ENCODE measurements at regions not wholly inside any gene's neighbourhood (a gene's known extent, or its start where the extent isn't known, plus 50 kb on each side); places are given as distances from the start of the nearest gene placed in this dataset.
"Not testable (repeated sequence)": the region's sequence is repeated elsewhere in the genome, so short reads cannot be mapped to it uniquely, and the experiment has no call there.

DNA sequence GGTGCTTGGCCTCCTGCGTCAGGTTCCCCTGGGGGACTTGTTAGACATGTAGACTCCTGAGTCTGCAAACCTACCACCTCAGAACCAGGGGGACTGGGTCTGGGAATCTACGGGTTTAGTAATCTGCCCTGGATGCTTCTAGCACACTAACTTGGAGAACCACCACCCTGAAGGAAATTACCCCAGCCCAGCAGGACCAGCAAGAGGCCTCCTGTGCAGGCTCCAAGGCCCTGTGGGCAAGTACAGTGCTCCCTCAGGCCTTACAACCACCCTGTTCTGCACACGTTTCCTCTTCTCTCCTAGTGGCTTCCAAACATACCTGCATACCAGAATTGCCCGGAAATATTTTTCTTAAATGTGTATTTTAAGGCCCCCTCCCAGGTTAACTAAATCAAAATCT is 423.0 kb downstream of the FUT8 start:
- no peak for DNase-seq

DNA sequence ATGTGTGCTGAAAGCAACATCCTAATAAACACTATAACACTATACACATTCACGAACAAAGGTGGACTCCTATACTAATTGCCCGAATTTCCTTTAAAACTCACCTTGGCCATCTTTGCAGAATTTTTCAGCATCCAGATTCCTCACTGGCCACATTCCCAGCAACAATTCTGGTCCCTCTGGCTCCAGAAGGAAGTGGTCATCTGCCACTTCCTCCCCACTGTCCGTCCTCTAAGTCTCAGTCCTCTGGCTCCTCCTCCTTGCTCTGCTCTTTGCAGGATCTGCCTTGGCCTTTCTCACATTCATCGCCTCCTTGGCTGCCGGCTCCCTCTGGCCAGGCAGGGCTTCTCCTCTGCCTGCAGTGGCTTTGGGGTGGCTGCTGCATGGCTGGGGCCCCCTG is 426.0 kb downstream of the FUT8 start:
- no peak for DNase-seq

DNA sequence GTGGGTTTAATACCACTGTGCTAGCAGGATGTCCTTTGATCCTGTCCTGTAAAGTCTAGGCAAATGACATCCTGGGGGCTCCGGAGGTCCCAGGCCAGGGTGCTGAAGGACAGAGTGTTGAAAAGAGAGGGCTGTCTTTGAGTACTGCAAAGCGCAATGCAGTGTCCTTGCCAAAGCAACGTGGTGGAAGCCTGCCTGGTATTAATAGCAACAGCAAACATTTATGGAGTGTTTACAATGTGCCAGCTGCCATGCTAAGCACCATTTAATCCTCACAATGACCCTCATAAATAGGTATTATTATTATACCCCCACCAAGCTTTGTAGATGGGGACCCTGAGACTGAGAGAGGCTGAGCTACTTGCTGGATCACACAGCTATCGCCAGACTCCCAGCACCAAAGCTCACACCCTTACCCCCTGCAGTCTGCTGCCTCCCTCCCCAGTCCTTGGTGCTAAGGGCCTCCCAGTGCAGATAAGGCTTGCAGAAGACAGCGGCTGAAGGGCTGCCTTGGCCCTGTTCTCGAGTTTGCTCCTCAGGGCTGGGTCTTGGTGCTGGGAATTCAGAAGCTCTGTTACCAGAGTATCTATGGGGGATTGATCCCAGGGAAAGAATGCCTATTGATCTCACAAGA is 427.7 kb downstream of the FUT8 start:
- peak; percentile 6 for DNase-seq

DNA sequence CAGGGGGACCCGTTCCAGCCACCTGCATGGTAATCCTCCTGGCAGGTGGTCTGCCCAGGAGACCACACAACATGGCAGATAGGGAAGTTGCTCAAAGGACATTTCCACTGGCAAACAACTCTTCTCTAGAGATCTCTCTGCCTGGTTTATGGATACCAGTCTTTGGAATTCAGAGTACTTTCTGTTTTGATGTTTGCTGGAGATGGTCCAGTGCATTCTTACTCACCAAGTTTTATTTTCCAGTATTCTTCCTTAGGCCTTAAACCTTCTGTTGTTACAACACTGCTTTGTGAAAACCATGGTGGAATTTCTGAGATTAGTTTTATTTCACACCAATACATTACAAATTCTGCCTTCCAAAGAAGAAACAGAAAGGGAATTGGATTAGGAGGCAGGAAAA is 428.3 kb downstream of the FUT8 start:
- DNase-seq = no peak

DNA sequence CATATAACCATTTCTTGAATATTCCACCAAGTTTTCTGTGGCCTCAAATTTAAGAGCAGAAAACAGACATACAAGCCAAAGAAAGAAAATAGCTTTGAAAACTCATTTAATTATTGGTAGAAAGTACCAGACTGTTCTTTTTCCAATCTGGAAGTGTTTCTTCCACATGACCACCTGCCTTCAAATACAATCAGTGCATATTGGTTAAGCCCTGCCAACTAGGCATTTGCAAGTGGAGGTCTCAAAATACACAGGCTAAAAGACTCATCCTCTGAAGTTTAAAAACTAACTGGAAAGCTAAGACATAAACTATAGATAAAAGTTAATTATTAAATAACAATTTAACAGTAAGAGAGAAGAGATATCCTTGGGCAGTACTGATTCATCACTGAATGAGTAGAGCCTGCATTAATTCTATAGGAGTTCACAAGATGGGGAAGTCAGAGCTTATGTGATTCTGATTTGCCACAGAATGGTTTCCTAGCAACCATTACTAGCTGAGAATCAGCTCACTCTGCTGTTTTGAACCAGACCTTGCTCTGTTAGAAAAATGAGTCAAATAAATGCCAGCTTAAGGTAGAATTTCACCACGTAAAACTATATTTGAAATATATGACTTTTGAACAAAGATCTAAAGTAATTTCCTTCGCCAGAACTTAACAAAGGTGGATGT is 433.8 kb downstream of the FUT8 start:
- DNase-seq = no peak

DNA sequence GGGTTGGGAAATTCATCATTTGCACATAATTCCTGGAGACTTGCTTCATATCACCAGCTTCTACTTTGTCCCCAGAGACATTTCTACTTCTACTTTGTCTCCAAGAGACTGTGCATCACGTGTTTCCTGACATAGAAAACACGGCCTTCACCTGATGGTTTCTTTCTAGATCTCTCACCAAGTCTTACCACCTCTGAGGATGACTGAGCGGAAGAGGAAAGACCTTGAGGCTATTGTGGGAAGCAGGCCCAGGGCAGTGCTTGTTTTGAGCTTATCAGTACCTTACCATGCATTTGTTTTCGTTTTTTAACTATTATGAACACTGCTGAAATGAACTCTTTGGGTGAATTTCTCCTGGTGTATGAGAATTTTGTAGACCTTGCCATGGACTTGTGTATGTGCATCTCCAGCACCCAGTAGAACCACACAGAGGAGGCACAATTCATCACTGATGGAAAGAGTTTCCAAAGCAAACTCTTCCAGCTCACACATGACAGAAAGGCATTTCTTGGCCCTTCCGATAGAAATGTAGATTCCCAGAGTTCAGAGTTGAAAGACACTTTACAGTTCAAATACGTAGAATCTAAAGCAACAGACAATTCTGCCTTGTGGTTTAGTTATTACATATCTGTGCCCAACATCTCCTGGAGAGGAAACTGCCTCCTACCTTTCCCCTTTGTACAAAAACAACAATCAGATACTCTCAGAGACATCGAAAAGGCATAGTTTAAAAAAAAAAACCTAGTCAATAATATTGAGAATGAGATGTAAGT is 434.7 kb downstream of the FUT8 start:
- no peak for DNase-seq

DNA sequence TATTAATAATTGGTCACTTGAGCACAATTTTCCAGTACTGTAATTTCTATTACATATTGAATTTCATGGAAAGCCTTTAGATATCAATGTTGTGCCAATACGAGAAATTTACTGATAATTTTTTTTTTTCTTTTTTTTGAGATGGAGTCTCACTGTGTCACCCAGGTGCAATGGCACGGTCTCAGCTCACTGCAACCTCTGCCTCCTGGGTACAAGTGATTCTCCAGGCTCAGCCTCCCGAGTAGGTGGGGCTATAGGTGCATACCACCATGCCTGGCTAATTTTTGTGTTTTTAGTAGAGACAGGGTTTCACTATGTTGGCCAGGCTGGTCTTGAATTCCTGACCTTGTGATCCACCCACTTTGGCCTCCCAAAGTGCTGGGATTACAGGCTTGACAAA is 435.4 kb downstream of the FUT8 start:
- not testable (repeated sequence) for DNase-seq

DNA sequence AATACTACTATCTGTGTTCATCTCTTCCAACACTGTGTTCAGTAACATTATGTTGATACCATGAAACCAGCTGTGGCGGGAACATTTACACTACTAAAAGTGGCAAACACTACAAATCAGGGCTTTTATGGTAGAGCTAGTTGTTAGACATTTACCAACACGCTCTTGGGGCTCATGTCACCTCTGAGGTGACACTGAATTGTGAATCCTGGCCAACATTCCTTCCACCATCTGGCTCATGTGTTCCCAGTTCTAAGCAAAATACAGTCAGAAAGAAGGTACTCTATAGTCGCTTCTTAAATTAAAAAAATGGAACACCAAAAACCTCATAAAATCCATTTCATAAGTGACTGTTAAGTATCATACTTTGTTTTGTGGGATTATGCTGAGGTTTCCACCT is 436.6 kb downstream of the FUT8 start:
- DNase-seq = no peak

DNA sequence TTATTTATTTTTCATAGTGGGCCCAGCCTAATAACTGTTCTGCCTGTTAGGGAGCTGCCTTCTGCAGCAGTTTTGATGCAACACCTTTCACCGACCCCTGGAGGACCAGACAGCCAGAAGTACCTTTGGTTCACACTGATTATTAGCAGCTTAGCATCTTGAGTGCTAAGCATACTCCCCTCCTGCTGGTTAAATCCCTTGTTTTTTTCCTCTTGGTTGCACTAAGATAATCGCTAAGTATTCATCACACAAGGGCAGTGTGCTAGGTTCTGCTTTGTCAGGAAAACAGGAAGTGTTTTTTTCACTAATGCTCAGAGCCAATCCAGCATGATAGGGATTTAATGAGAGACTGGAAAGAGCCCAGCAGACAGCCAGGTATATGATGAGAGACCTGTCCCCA is 437.0 kb downstream of the FUT8 start:
- DNase-seq = no peak

DNA sequence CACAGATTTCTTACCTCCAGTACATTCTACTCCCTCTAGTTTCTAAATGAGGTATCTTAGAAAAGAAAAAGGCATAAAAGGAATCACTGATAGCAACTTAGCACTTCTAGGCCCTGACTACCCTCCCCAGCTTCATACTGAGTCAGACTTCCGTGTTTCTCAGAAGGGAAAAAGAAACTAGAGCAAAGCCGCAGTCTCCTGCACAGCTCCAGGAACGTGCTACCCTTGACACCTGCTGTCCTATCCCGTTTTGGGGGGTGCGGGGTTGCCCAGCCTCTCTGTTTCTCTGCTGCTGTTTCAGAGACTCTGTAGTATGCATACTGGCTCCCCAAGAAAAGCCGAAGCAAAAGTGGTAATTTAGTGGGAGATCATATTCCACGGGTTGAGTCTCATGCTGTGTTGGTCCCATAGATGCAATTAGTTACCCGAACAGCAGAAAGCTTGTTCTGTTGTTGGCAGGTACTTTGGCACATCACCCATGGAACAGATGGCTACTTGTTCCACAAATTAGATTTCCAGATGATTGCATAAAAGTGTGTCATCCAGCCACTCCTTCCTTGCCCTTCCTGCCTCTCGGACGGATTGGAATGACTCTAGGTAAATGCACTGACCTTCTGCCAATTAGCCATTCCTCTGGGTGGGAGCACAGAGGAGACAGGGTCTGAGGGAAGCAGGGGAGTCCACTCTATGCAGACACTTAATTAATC is 438.1 kb downstream of the FUT8 start:
- DNase-seq = no peak

DNA sequence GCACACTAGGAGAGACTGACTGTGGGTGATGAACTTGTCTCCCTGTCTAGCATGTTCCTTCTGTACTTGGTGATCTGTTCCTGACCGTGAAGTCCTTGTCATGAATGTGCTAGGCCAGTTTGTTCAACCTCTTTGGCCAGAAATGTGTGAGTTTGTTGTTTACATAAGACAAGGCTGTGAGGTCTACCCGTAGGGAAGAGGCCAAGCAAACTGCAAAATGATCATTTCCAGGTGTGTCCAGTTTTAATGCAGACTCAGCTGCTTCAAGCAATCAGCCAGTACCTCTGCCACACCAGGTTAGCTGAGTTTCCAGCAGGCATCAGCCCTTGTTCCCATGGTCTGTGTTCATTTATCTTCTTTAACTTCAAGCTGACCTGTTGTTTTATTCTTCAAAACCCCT is 440.2 kb downstream of the FUT8 start:
- DNase-seq = no peak

DNA sequence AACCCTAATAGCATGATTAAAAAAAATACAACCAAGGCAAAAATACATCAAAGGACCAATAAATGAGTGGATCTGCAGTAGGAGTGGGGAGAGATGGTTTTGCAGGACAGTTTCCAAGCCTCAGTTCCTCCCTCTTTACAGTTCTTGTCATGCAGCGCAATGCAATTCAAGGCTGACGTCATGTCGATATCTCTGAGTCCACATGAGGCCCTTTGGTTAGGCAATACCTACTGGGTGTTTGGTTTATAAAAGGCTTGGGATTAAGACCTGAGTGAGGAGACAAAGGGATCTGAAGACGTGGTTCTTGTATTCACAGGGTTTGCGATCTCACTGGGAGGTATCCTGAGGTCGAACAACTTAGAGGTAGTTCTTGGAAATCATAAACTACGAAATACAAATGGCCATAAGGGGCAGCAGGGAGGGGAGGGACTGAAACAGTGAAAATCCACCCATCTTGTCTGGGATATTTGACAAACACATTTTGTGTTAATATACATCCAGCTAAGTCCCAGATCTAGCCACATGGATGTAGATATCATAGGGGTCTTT is 441.0 kb downstream of the FUT8 start:
- no peak for DNase-seq

DNA sequence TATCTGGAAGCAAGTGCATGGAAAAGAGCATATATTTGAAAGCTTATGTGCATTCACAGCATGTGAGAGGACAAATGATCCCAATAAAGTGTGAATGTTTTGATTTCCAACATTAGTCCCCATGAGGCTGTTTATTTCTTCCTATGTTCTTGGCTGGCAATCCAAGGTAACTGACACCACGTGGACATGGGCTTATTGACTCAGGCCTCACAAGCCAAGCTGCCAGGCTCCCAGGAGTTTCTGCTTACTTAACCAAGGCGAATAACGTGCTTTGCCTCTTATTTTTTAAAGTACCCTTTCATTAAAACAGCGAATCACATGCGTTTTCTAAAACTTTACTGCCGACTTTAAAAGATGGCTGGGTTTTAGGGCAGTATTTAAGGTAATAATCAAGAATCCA is 441.7 kb downstream of the FUT8 start:
- no peak for DNase-seq

DNA sequence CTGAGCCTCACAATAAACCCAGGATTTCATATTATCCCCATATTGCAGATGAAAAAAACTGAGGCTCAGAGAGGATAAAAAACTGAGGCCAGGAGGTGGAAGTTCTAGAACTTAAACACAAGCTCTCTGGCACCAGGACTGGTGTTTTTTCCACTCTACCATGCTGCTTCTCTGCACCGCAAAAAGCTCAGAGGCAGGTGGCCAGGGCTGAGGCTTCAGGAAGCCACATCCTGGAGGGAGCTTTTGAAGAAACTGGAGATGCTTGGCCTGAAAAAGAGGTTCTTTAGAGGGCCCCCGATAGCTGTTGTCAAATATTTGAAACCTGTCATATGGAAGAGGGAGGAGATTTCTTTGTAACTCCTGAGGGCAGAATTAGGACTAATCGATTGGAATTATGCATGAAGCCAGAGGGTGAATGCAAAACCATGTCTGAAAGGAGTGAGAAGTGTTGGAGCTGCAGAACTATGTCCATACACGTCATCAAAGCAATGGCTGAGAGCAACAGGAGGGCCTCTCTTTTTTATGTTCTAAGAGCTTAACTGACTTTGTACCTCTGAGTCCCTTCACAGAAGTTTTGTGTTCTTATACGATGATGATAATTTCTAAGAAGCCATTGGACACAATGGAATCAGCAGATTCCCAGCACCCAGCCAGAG is 448.6 kb downstream of the FUT8 start:
- no peak for DNase-seq

DNA sequence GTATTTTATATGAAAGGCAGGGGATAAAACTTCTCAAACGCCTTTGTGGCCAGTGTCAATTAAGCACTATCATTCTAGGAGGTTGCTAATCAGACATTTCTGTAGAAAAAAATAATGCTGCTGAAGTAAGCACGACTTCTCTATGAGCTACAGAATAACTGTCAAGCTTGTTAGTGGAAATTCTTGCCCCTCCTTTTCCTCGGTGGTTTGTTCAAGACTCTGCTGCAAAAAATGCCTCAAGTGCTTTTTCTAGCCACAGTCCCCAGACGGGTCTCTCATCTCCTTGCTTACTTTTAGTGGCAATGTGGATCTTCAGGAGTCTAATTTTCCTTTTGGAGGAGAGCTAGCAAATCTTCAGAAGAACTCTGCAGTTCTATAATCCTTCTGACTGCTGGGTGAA is 452.0 kb downstream of the FUT8 start:
- no peak for DNase-seq

DNA sequence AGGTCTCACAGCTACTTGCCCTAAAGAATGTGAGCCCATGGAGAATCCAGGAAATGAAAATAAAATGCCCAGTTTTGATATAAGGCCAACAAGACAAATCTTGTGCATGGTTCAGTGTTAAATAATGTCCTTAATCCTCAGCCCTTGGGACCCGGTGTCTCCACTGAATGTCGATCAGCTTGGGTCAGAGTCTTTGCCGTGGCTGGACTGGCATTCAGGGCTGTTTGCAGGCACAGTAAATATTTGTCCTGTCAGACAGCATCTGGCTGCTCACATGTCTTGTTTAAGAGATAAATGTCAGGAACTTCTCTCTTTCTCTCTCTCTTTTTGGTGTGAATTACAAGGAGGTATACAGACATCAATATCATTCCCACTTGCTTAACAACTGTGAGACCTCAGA is 452.5 kb downstream of the FUT8 start:
- DNase-seq = no peak

DNA sequence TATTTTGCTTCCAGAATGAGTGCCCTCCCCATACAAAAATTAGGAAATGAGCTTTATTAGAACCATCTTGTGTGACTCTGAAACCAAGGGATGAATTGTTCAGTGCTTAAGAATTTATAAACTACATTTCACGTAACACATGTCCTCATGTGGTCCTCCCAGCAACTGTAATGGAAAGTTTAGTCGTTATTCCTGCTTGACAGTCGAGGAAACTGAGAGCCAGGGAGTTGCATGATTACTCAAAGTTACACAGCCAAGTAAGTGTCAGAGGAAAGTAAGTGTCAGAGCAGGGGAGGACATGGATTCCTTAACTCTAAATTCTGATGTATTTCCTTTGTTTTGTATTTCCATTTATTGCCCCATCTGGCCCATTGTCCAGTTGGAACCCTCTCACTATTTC is 453.9 kb downstream of the FUT8 start:
- no peak for DNase-seq

DNA sequence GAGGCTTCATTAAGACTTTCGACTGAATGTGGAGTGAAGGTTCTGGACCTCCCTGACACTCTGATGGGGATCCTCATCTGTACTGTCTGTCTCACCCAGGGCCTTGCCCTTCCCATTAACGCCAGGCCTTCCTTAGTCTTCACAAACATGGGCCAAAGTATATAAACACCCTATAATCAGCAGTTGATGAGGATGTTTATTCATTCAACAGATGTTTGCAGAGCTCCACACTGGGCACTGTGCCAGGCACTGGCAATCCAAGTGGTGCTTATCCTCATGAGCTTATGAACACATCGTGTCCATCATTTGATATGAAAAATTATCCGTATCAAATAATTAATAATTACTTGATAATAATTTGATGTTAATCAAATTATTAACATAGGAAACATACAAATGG is 454.4 kb downstream of the FUT8 start:
- peak; percentile 45 for DNase-seq

DNA sequence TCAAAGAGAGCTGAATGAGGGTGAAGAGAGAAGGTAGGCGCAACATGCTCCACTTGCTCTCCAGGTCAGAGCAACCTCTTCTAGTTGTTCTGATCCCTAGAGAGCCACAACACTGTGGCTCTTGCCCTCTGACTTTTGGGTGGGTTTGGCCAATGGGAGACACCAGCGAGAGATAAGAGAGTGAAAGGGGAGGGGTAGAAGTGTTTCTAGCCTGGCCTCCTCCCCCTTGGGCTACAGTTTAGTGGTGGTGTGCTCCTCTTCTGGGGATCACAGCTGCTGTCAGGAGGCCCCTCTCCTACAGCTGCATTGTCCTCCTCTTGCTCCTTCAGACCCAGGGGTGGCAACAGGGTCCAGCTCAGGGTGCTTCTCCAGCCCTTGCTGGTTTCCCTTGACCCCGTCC is 454.8 kb downstream of the FUT8 start:
- no peak for DNase-seq

DNA sequence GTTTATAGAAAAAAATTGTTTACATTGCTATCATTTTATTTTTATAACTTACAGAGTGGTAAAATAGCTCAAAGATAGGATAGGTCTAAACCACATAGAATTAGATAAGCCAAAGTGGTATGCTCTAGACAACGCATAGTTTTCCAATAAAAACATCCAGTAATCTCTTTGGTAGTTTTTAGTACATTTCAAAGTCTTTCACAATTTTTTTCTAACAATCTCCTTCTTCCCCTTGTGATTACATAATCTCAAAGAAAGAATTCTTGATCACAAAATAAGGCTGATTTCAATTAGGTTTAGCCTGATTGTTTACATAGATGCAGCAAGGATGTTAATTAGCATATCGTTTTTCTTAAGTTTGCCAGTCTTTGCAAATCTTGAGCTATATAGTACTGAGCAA is 460.0 kb downstream of the FUT8 start:
- no peak for DNase-seq

DNA sequence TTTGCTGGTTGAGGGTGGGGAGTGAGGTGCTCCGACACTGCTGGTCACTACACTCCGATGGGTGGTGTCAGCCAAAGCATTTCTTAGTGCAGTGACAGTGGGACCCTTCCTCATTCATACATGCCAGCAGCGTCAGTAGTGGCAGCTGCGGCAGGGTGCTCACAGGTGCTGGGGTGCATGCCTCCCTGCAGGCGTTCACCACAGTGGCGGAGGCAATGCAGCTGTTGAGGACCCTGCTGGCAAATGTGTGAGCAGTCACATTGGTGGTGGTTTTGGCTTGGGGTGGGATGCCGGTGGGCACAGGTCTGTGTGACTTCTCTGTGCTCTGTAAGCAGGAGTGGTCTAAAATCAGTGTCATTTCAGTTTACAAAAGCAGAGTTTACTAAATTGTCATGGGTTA is 464.6 kb downstream of the FUT8 start:
- no peak for DNase-seq

DNA sequence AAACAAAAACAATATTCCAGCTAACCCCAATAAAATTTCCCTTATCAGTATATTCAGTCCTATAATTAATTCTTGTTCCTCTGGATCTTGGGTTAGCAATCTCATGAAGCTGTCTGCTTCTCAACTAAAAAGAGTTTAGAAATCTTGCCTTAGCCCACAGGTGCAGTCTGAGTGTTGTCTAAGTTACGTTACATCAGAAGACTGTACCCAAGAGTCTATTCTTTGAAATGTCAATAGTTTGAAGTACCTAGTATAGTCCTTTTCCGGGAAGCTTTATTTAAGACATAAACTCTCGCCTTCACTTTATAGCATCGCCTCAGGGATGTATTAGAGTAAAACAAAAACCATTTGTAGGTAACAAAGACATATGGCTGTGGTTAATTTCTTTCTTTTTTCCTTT is 465.1 kb downstream of the FUT8 start:
- no peak for DNase-seq

DNA sequence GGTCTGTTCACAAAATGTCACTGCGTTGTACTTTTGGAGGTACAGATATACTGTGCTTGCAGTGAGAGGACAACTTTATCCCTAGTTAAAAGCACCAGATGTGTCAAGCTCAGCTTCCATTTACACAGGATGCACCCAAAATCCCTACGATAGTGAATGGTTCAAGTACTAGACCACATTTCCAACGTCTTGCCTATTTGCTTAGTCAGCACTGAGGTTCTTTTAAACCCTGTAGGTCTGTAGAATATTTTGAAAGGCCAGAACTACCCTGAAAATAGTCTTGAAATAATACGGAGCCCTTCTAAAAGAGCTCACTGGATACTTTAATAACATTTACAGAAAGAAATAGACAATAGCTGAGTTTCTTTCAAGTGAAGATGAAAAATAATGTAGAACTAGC is 466.1 kb downstream of the FUT8 start:
- no peak for DNase-seq
